Body of pancreas (tissue), 4 donors: ENCODE measurements at regions not wholly inside any gene's neighbourhood (a gene's known extent, or its start where the extent isn't known, plus 50 kb on each side); places are given as distances from the start of the nearest gene placed in this dataset.

ENCODE experiments used
- ATAC-seq: fragments of 150-250 bp; one replicate; pipeline ENCODE4 v1.9.1; 2016
- DNase-seq, 4 donors: peaks; one replicate each; pipeline ENCODE4 v3.0.0-alpha.2; 2019
- H3K27ac ChIP-seq, 4 donors: fragments of 200-600 bp; sonication (generic); 1 replicate in 3 of 4; 2 replicates in 1 of 4; pipeline versions ENCODE4 v1.5.1 to v1.6.1; 2016 to 2019; ENCODE audit warnings: mild to moderate bottlenecking in 1 of 4, mixed read lengths in 1 of 4, moderate library complexity in 1 of 4
- H3K27me3 ChIP-seq, 2 donors: fragments of 200-600 bp; sonication (generic); one replicate each; pipeline ENCODE4 v1.6.0; 2016; ENCODE audit warnings: mild to moderate bottlenecking in 1 of 2
- H3K36me3 ChIP-seq, 2 donors: fragments of 200-600 bp; sonication (generic); replicated peaks in 1 of 2; 2 replicates each; pipeline ENCODE4 v1.5.1; 2016; ENCODE audit warnings: low read depth in 2 of 2; ENCODE audit not compliant: insufficient read depth in 1 of 2
- H3K4me1 ChIP-seq: fragments of 200-600 bp; sonication (generic); one replicate; pipeline ENCODE4 v1.6.0; 2016
- H3K4me3 ChIP-seq, 2 donors: fragments of 200-600 bp; sonication (generic); 1 replicate in 1 of 2; 2 replicates in 1 of 2; pipeline ENCODE4 v1.5.1; 2016 to 2019
- H3K9me3 ChIP-seq, 3 donors: fragments of 200-600 bp; sonication (generic); 1 replicate in 2 of 3; 2 replicates in 1 of 3; pipeline ENCODE4 v1.5.1; 2016
- CTCF ChIP-seq, 7 experiments: fragments of 450-650 bp in 4 of 7; fragments of 200-600 bp in 3 of 7; sonication (generic) in 3 of 7; IDR thresholded peaks; one replicate each; pipeline ENCODE4 v1.5.1; 2016 to 2019; ENCODE audit warnings: antibody characterized with exemption in 7 of 7
- POLR2A ChIP-seq, 3 donors: fragments of 450-650 bp; IDR thresholded peaks; one replicate each; pipeline ENCODE4 v1.6.1; 2016; ENCODE audit warnings: antibody characterized with exemption in 3 of 3, mild to moderate bottlenecking in 2 of 3
- WGBS, 2 donors: methylation state at CpG; one replicate each; pipeline ENCODE4 v1.1.5; 2017; 5-methylcytosine and 5-hydroxymethylcytosine counted together
- intact Hi-C: fragments of 100-400 bp; cut with DNase I; formaldehyde crosslinking; loops from one replicate; pipeline ENCODE4 v1.15.1; 2023

- H3K27ac ChIP-seq = no peak overlapping the region
- no peaks in the 10 kb centered on the region for H3K36me3 ChIP-seq
- no peaks in the 10 kb centered on the region for H3K9me3 ChIP-seq
- DNase-seq (no peak), ATAC-seq (no peak)
- no peaks in the 10 kb centered on the region for H3K4me1 ChIP-seq
- H3K27me3 ChIP-seq = no peaks in the 10 kb centered on the region
- 9 to 11% methylated on average over 1 of the region's 1 CpG for WGBS, 2 donors
- no peak overlapping the region for H3K4me3 ChIP-seq
- intact Hi-C loops = no loop called here
- no peak for TF ChIP-seq CTCF (IDR thresholded peaks at IDR 0.05)
- no peak for TF ChIP-seq POLR2A (IDR thresholded peaks at IDR 0.05)
Observed at GRCh38 chr10:80890146-80890545, 352.4 kb downstream of the SH2D4B start.

- H3K36me3 ChIP-seq = no peaks in the 10 kb centered on the region
- ATAC-seq = no peak
- H3K4me3 ChIP-seq = no peak overlapping the region
- no peaks in the 10 kb centered on the region for H3K9me3 ChIP-seq
- H3K4me1 ChIP-seq = no peaks in the 10 kb centered on the region
- H3K27me3 ChIP-seq = no peaks in the 10 kb centered on the region
- no peak overlapping the region for H3K27ac ChIP-seq
- WGBS, 2 donors = 72 to 81% methylated on average over 5 of the region's 5 CpGs
- no peak for DNase-seq
- TF ChIP-seq CTCF (IDR thresholded peaks at IDR 0.05) (no peak), POLR2A (IDR thresholded peaks at IDR 0.05) (no peak)
- intact Hi-C loops = no loop called here
Observed at GRCh38 chr10:80893256-80893655, 355.6 kb downstream of the SH2D4B start.

GRCh38 chr10:80894311-80894791 is 356.6 kb downstream of the SH2D4B start:
- intact Hi-C loops = no loop called here
- Histone ChIP-seq H3K4me1 (no peaks in the 10 kb centered on the region), H3K36me3 (no peaks in the 10 kb centered on the region), H3K27me3 (no peaks in the 10 kb centered on the region), H3K4me3 (no peak overlapping the region), H3K9me3 (no peaks in the 10 kb centered on the region), H3K27ac (no peak overlapping the region)
- 35 to 53% methylated on average over 3 of the region's 3 CpGs for WGBS, 2 donors
- ATAC-seq (no peak), DNase-seq (no peak)
- TF ChIP-seq POLR2A (IDR thresholded peaks at IDR 0.05) = no peak
- no peak for TF ChIP-seq CTCF (IDR thresholded peaks at IDR 0.05)

GRCh38 chr10:80894797-80895467 is 357.2 kb downstream of the SH2D4B start:
- H3K36me3 ChIP-seq = no peaks in the 10 kb centered on the region
- ATAC-seq = no peak
- H3K9me3 ChIP-seq = no peaks in the 10 kb centered on the region
- WGBS, 2 donors = 61 to 67% methylated on average over 11 of the region's 11 CpGs
- no peak for TF ChIP-seq POLR2A (IDR thresholded peaks at IDR 0.05)
- TF ChIP-seq CTCF (IDR thresholded peaks at IDR 0.05) = no peak
- no peak overlapping the region for H3K4me3 ChIP-seq
- intact Hi-C loops = no loop called here
- H3K27ac ChIP-seq = no peak overlapping the region
- no peaks in the 10 kb centered on the region for H3K4me1 ChIP-seq
- H3K27me3 ChIP-seq = no peaks in the 10 kb centered on the region
- DNase-seq = no peak

GRCh38 chr10:80896076-80896475 is 358.4 kb downstream of the SH2D4B start:
- no peak for DNase-seq
- no peaks in the 10 kb centered on the region for H3K9me3 ChIP-seq
- no peak overlapping the region for H3K4me3 ChIP-seq
- 22 to 30% methylated on average over 5 of the region's 5 CpGs for WGBS, 2 donors
- intact Hi-C loops = no loop called here
- H3K36me3 ChIP-seq = no peaks in the 10 kb centered on the region
- no peaks in the 10 kb centered on the region for H3K4me1 ChIP-seq
- no peak for TF ChIP-seq POLR2A (IDR thresholded peaks at IDR 0.05)
- no peak for TF ChIP-seq CTCF (IDR thresholded peaks at IDR 0.05)
- H3K27me3 ChIP-seq = no peaks in the 10 kb centered on the region
- no peak overlapping the region for H3K27ac ChIP-seq
- no peak for ATAC-seq
